Hepatocyte (in vitro differentiated cells): ENCODE measurements at regions not wholly inside any gene's neighbourhood (a gene's known extent, or its start where the extent isn't known, plus 50 kb on each side); places are given as distances from the start of the nearest gene placed in this dataset.

Source experiments
- CTCF ChIP-seq: fragments of 200-600 bp; sonication (generic); IDR thresholded peaks from 2 replicates; pipeline ENCODE4 v1.5.1; 2016; ENCODE audit warnings: antibody characterized with exemption, mild to moderate bottlenecking; ENCODE audit not compliant: poor library complexity
- EZH2 ChIP-seq: fragments of 200-600 bp; sonication (generic); IDR thresholded peaks from 2 replicates; pipeline ENCODE4 v1.6.1; 2016; ENCODE audit warnings: antibody characterized with exemption, mild to moderate bottlenecking, borderline replicate concordance
- EZH2phosphoT487 ChIP-seq: fragments of 200-600 bp; sonication (generic); IDR thresholded peaks from one replicate; pipeline ENCODE4 v1.6.1; 2018; ENCODE audit warnings: antibody characterized with exemption, mild to moderate bottlenecking, low read depth, moderate library complexity; ENCODE audit not compliant: unreplicated experiment, severe bottlenecking

GRCh38 chr4:137129845-137130244 lies 402.4 kb downstream of the PCDH18 start:
- TF ChIP-seq CTCF = no peak
- TF ChIP-seq EZH2 = no peak
- TF ChIP-seq EZH2phosphoT487 = no peak
